ES-I3 (cell line): ENCODE measurements at regions not wholly inside any gene's neighbourhood (a gene's known extent, or its start where the extent isn't known, plus 50 kb on each side); places are given as distances from the start of the nearest gene placed in this dataset.
"Not testable (repeated sequence)": the region's sequence is repeated elsewhere in the genome, so short reads cannot be mapped to it uniquely, and the experiment has no call there.

Experiments
- H3K36me3 ChIP-seq: 2 replicates; pipeline ENCODE4 v1.6.1; 2013; ENCODE audit warnings: mild to moderate bottlenecking, low read length, control low read depth, moderate library complexity; ENCODE audit not compliant: insufficient read depth
- H3K4me1 ChIP-seq: 2 replicates; pipeline ENCODE4 v1.6.1; 2013; ENCODE audit warnings: mild to moderate bottlenecking, control low read depth, low read length; ENCODE audit not compliant: insufficient read depth
- H3K9ac ChIP-seq: 2 replicates; pipeline ENCODE4 v1.6.1; 2013; ENCODE audit warnings: low read depth, mild to moderate bottlenecking, low read length, moderate library complexity
- H3K9me3 ChIP-seq: 2 replicates; pipeline ENCODE4 v1.6.1; 2013; ENCODE audit warnings: mild to moderate bottlenecking, low read length, moderate library complexity; ENCODE audit not compliant: control insufficient read depth, insufficient read depth

DNA sequence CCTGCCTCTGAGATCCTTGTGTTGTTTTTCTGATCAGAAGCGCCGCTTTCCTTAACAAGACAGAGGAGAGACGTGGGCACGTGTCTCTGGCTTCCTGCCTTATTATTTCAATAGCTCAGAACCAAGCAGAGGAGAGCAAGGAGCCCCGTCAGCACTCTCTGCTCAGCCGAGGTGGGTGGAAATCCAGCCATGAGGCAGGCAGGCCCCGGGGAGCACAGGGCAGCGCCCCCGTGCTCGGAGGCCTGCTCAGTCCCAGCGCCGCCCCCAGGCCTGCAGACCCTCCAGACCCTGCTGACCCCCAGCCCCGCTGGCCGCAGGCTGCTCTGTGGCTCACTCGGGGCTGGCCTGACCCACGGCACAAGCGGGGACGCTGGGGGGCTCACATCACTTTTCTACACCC lies 162.8 kb downstream of the BRD1 start:
- Histone ChIP-seq H3K4me1 (no peaks in the 10 kb centered on the region), H3K9ac (no peak overlapping the region), H3K9me3 (no peaks in the 10 kb centered on the region), H3K36me3 (no peaks in the 10 kb centered on the region)

DNA sequence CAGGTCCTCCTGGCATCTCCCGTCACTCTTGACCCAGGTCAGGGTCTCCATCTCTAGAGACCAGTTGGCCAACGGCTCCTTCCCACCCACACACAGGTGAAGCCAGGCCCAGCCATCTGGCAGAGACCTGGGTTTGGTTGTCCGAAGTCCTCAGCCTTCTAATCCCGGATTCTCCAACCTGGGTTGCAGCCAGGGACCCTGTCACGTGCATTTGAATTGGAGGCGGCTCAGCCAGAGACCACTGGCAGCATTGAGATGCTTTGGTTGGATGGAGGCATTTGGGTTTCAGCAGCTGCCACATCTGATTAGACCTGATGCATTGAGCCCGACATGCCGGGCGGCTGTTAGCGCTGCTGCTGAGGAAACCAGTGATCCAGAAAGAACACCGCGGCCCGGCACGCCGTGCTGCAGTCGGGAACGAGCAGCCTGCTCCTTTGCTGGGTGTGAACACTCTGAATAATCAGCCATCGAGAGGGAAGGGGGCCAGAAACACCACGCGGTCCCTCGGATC lies 163.2 kb downstream of the BRD1 start:
- no peaks in the 10 kb centered on the region for H3K4me1 ChIP-seq
- H3K9ac ChIP-seq, result no peak overlapping the region
- H3K9me3 ChIP-seq, result no peaks in the 10 kb centered on the region
- no peaks in the 10 kb centered on the region for H3K36me3 ChIP-seq

GRCh38 chr22:49663823-49664222 lies 163.8 kb downstream of the BRD1 start:
- Histone ChIP-seq H3K9ac (no peak overlapping the region), H3K4me1 (no peaks in the 10 kb centered on the region), H3K9me3 (no peaks in the 10 kb centered on the region), H3K36me3 (no peaks in the 10 kb centered on the region)

GRCh38 chr22:49663311-49663711 lies 164.4 kb downstream of the BRD1 start:
- Histone ChIP-seq H3K36me3 (no peaks in the 10 kb centered on the region), H3K9ac (no peak overlapping the region), H3K4me1 (no peaks in the 10 kb centered on the region), H3K9me3 (no peaks in the 10 kb centered on the region)

DNA sequence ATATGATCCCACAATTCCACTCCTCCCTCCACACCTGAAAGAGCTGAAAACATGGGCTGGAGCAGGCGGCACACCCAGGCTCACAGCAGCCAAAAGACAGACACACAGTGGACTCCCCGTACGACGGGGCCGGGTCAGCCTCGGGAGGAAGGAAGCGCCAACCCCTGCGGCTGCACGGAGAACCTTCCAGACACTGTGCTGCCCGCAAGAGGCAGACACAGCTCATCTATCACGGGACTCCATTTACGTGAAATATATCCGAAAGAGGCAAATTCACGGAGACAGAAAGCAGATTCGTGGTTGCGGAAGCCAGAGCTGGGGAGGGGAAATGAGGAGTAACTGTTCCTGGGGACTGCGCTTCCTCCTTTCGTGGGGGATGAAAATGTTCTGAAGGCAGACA lies 165.0 kb downstream of the BRD1 start:
- Histone ChIP-seq H3K36me3 (no peaks in the 10 kb centered on the region), H3K9me3 (no peaks in the 10 kb centered on the region), H3K4me1 (no peaks in the 10 kb centered on the region), H3K9ac (no peak overlapping the region)

GRCh38 chr22:49660794-49661781 lies 166.6 kb downstream of the BRD1 start:
- H3K4me1 ChIP-seq, result no peaks in the 10 kb centered on the region
- H3K9me3 ChIP-seq, result no peaks in the 10 kb centered on the region
- H3K36me3 ChIP-seq, result no peaks in the 10 kb centered on the region
- no peak overlapping the region for H3K9ac ChIP-seq

GRCh38 chr22:49660321-49660720 lies 167.4 kb downstream of the BRD1 start:
- Histone ChIP-seq H3K36me3 (no peaks in the 10 kb centered on the region), H3K9me3 (no peaks in the 10 kb centered on the region), H3K9ac (no peak overlapping the region), H3K4me1 (no peaks in the 10 kb centered on the region)

DNA sequence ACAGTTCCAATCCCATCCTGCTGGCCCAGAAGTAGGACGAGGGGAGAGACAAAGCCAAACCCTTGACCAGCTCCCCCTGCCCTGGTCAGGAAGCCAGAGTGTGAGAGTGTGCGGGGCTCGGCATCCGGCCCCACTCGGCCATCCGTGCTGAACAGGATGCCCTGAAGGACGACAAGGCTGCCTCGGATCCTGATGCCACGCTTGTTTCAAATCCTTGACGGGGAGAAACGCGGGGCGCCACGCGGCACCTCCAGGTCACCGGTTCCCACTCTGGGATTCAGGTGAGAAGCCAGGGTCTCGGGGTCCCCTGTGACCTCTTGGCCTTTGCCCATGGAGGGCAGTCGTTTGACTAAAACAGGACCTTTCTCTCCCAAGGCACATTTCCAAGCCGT lies 167.8 kb downstream of the BRD1 start:
- Histone ChIP-seq H3K4me1 (no peaks in the 10 kb centered on the region), H3K9me3 (no peaks in the 10 kb centered on the region), H3K36me3 (no peaks in the 10 kb centered on the region), H3K9ac (no peak overlapping the region)

DNA sequence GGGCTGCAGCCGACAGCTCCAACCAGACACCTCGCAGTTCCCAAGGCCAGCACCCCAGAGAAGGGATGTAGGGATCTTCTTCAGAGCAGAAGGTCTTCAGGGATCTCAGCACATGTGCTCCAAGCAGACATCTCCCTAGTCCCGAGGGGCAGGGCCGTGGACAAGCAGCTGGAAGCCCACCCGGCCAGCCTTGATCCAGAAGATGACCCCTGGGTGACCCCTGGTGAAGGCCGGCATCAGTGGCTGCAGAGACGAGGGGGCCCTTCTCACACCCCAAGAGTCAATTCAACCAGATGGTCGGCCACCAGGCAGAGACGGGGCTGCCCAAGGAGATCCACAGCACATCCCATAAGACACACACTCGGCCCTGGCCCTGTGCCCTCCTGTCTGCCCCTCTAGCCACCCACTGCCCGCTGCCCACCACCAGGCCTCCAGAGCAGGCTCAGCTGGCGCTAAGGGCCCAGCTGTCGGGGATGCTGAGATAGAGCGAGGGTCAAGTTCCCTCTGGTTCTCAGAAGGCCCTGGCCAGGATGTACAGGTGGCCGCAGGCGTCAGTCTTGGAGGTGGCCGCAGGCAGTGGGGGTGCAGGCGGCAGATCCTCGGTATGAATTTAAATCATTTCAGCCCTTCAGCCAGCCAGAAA lies 168.3 kb downstream of the BRD1 start:
- H3K9ac ChIP-seq, result no peak overlapping the region
- no peaks in the 10 kb centered on the region for H3K4me1 ChIP-seq
- no peaks in the 10 kb centered on the region for H3K9me3 ChIP-seq
- no peaks in the 10 kb centered on the region for H3K36me3 ChIP-seq

GRCh38 chr22:49658902-49659280 lies 168.8 kb downstream of the BRD1 start:
- Histone ChIP-seq H3K9me3 (no peaks in the 10 kb centered on the region), H3K4me1 (no peaks in the 10 kb centered on the region), H3K9ac (no peak overlapping the region), H3K36me3 (no peaks in the 10 kb centered on the region)

DNA sequence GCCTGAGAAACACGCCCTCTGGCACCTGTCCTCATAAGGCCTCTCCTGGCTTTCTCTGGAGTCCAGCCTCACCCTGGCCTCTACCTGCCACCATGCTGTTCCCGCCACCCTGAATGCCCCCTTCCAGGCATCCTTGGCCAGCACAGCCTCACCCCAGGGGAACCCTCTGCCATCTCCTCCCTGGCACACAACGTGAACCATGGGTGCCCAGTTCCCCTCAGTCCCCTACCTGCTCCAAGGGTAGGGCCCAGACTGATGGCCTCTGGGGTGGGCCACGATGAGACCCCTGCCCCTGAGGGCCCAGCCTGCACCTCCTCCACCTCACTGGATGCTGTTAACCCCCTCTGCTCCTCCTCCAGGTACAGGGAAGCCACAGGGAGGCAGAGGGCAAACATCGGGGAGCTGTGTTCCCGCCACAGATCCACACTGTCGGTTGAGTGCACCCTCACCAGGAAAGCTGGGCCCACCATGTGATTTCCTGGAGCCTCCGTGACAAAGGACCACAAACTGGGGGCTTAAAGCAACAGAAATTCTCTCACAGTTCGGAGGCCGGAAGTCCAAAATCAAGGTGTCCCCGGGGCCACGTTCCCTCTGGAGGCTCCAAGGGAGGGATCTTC lies 169.6 kb downstream of the BRD1 start:
- Histone ChIP-seq H3K4me1 (no peaks in the 10 kb centered on the region), H3K9me3 (no peaks in the 10 kb centered on the region), H3K36me3 (no peaks in the 10 kb centered on the region), H3K9ac (no peak overlapping the region)

DNA sequence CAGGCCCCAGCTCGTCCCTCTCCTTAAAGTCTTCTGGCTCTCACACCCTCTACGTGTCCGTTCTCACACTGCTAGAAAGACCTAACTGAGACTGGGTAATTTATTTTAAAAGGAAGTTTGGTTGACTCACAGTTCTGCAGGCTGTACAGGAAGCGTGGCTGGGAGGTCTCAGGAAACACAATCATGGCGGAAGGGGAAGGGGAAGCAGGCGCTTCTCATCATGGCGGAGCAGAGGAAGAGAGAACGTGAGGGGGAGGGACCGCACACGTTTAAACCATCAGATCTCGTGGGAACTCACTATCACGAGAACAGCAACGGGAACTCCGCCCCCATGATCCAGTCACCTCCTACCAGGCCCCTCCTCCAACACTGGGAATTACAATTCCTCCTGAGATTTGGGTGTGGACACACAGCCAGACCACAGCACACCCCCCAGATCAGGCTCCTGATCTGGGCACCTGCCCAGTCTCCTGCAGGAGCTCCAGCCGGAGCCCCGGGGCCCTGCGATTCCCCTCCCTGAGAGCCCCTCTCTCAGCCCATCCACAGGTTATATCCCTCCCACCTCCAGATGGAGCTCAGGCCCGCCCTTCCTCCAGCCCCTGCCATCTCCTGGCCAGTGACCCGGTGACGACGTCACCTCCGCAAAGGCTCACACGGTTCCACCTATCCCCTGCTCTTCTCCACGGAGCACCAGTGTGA lies 170.2 kb downstream of the BRD1 start:
- Histone ChIP-seq H3K36me3 (no peaks in the 10 kb centered on the region), H3K9ac (no peak overlapping the region), H3K4me1 (no peaks in the 10 kb centered on the region), H3K9me3 (no peaks in the 10 kb centered on the region)

DNA sequence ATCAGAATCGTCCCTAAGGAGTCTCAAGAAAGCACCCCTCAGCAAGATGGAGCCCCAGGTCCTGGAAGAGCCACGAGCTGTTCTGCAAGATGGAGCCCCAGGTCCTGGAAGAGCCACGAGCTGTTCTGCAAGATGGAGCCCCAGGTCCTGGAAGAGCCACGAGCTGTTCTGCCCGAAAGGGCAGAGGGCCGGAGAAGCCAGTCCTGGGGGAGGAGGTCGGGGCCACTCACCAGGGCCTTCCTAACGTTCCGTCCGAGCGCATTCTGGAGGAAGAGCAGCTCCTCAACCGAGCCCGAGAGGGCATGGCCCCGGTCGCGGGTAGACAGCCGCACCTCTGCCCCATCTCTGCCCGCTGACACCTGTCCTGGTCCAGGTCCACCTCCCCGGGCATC lies 170.8 kb downstream of the BRD1 start:
- not testable (repeated sequence) for H3K9ac ChIP-seq, H3K4me1 ChIP-seq, H3K36me3 ChIP-seq, H3K9me3 ChIP-seq

GRCh38 chr22:49656291-49656851 lies 171.3 kb downstream of the BRD1 start:
- no peaks in the 10 kb centered on the region for H3K9me3 ChIP-seq
- H3K4me1 ChIP-seq, result no peaks in the 10 kb centered on the region
- H3K36me3 ChIP-seq, result no peaks in the 10 kb centered on the region
- H3K9ac ChIP-seq, result no peak overlapping the region
